ENCODE measurements at regions not wholly inside any gene's neighbourhood (a gene's known extent, or its start where the extent isn't known, plus 50 kb on each side); places are given as distances from the start of the nearest gene placed in this dataset.

- H3K79me2 ChIP-seq (ENCODE audit: control insufficient read depth, insufficient read depth, low read length) = no peaks in the 10 kb centered on the region
- FAIRE-seq (no peak), DNase-seq (ENCODE audit: low read depth, low spot score) (no peak)
- no peak overlapping the region for H3K4me2 ChIP-seq (ENCODE audit: insufficient read depth, low read length)
- no peak overlapping the region for H3K4me3 ChIP-seq (replicated peaks in 1 of 3; ENCODE audit: insufficient read depth in 1 of 3, low read depth in 1 of 3, low read length in 3 of 3)
- BruUV-seq (replicated peaks) = no TSS peak
- H3K36me3 ChIP-seq (ENCODE audit: control insufficient read depth in 2 of 2, extremely low read depth in 1 of 2, insufficient read depth in 2 of 2, low read length in 2 of 2) = no peaks in the 10 kb centered on the region
- no peaks in the 10 kb centered on the region for H3K27me3 ChIP-seq (ENCODE audit: control insufficient read depth in 2 of 2, insufficient read depth in 2 of 2, low read length in 2 of 2)
- TF ChIP-seq MAX (IDR thresholded peaks at IDR 0.05; ENCODE audit: insufficient read depth, insufficient read length) = no peak
- TF ChIP-seq EZH2 (IDR thresholded peaks at IDR 0.05; ENCODE audit: borderline replicate concordance, low read depth, low read length, severe bottlenecking) = no peak
- no peak for TF ChIP-seq FOS (IDR thresholded peaks at IDR 0.05; ENCODE audit: borderline replicate concordance, insufficient read depth, low read length)
- no peaks in the 10 kb centered on the region for H3K9me1 ChIP-seq (replicated peaks; ENCODE audit: control insufficient read depth, extremely low read depth, insufficient read depth, low read length)
- no peaks in the 10 kb centered on the region for H3K4me1 ChIP-seq (ENCODE audit: control insufficient read depth, extremely low read depth, insufficient read depth, low read length)
- peaks cover 3% of the 10 kb centered on the region for H3K9me3 ChIP-seq (replicated peaks; ENCODE audit: control insufficient read depth, insufficient read depth, low read length)
- no peak overlapping the region for H2AFZ ChIP-seq (ENCODE audit: low read depth, low read length)
- no peak overlapping the region for H3K9ac ChIP-seq (replicated peaks; ENCODE audit: extremely low read depth, insufficient read depth, low read length)
- intact Hi-C loops (cut with micrococcal nuclease) (no loop called here), dilution Hi-C loops (cut with MboI; ENCODE audit: extremely low pct_ligation_motif_present, low sequenced_read_pairs) (no loop called here)
- ChIA-PET POLR2A (no interaction called here), CTCF (no interaction called here)
- H4K20me1 ChIP-seq (replicated peaks; ENCODE audit: control insufficient read depth, extremely low read depth, insufficient read depth, low read length) = no peaks in the 10 kb centered on the region
- no peak overlapping the region for H3K27ac ChIP-seq (ENCODE audit: insufficient read depth, low read depth, low read length)
Observed at GRCh38 chr5:117204926-117205869, 630.6 kb upstream of the SEMA6A start.

GRCh38 chr5:117204404-117204803, 629.8 kb upstream of the SEMA6A start:
- Histone ChIP-seq H4K20me1 (replicated peaks; ENCODE audit: control insufficient read depth, extremely low read depth, insufficient read depth, low read length) (no peaks in the 10 kb centered on the region), H3K79me2 (ENCODE audit: control insufficient read depth, insufficient read depth, low read length) (no peaks in the 10 kb centered on the region), H3K4me2 (ENCODE audit: insufficient read depth, low read length) (no peak overlapping the region), H3K4me3 (replicated peaks in 1 of 3; ENCODE audit: insufficient read depth in 1 of 3, low read depth in 1 of 3, low read length in 3 of 3) (no peak overlapping the region), H3K9me1 (replicated peaks; ENCODE audit: control insufficient read depth, extremely low read depth, insufficient read depth, low read length) (no peaks in the 10 kb centered on the region), H3K27ac (ENCODE audit: insufficient read depth, low read depth, low read length) (no peak overlapping the region), H3K9me3 (replicated peaks; ENCODE audit: control insufficient read depth, insufficient read depth, low read length) (peaks cover 3% of the 10 kb centered on the region), H2AFZ (ENCODE audit: low read depth, low read length) (no peak overlapping the region), H3K4me1 (ENCODE audit: control insufficient read depth, extremely low read depth, insufficient read depth, low read length) (no peaks in the 10 kb centered on the region), H3K9ac (replicated peaks; ENCODE audit: extremely low read depth, insufficient read depth, low read length) (no peak overlapping the region), H3K27me3 (ENCODE audit: control insufficient read depth in 2 of 2, insufficient read depth in 2 of 2, low read length in 2 of 2) (no peaks in the 10 kb centered on the region), H3K36me3 (ENCODE audit: control insufficient read depth in 2 of 2, extremely low read depth in 1 of 2, insufficient read depth in 2 of 2, low read length in 2 of 2) (no peaks in the 10 kb centered on the region)
- POLR2A ChIA-PET = no interaction called here
- dilution Hi-C loops (cut with MboI; ENCODE audit: extremely low pct_ligation_motif_present, low sequenced_read_pairs) (no loop called here), intact Hi-C loops (cut with micrococcal nuclease) (no loop called here)
- CTCF ChIA-PET = no interaction called here
- no peak for DNase-seq (ENCODE audit: low read depth, low spot score)
- no peak for TF ChIP-seq GATA2 (IDR thresholded peaks at IDR 0.05; ENCODE audit: insufficient read depth, insufficient read length, low read depth, low read length)
- no peak for TF ChIP-seq CTCF (IDR thresholded peaks at IDR 0.05; ENCODE audit: extremely low read depth in 1 of 2, insufficient read depth in 1 of 2, low read depth in 1 of 2, low read length in 2 of 2)
- no peak for TF ChIP-seq JUN (IDR thresholded peaks at IDR 0.05; ENCODE audit: borderline replicate concordance, insufficient read depth, insufficient read length, low read depth)
- TF ChIP-seq FOS (IDR thresholded peaks at IDR 0.05; ENCODE audit: borderline replicate concordance, insufficient read depth, low read length) = no peak
- no peak for TF ChIP-seq POLR2A (IDR thresholded peaks at IDR 0.05; ENCODE audit: low read depth, low read length)
- no peak for TF ChIP-seq MAX (IDR thresholded peaks at IDR 0.05; ENCODE audit: insufficient read depth, insufficient read length)
- FAIRE-seq = no peak
- BruUV-seq (replicated peaks) = no TSS peak
